ENCODE measurements at regions not wholly inside any gene's neighbourhood (a gene's known extent, or its start where the extent isn't known, plus 50 kb on each side); places are given as distances from the start of the nearest gene placed in this dataset.
"Not testable (repeated sequence)": the region's sequence is repeated elsewhere in the genome, so short reads cannot be mapped to it uniquely, and the experiment has no call there.

DNA sequence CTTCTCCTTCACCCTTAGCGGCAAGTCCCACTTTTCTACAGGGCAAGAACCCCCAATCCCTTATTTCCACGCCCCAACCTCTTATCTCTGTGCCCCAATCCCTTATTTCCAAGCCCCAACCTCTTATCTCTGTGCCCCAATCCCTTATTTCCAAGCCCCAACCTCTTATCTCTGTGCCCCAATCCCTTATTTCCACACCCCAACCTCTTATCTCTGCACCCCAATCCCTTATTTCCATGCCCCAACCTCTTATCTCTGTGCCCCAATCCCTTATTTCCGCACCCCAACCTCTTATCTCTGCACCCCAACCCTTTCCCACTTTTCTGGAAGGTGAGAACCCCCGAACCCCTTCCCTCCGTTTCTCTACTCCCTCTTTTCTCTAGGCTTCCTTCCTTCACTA lies 116.1 kb upstream of the GJE1 start:
- not testable (repeated sequence) for H3K4me3 ChIP-seq; DNase-seq (ENCODE audit: low spot score); H3K27ac ChIP-seq

DNA sequence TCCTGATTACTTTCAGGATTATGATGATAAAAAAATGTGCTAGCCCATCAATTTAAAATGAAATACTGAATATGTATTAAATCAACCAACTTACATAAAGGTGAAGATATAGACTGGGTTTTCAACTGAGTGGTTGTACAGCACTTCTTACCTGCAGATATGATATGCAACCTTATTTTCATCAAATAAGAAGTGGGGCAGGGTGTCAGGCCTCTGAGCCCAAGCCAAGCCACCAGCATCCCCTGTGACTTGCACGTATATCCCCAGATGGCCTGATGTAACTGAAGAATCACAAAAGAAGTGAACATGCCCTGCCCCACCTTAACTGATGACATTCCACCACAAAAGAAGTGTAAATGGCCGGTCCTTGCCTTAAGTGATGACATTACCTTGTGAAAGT lies 117.3 kb upstream of the GJE1 start:
- not testable (repeated sequence) for H3K27ac ChIP-seq; H3K4me3 ChIP-seq; DNase-seq (ENCODE audit: low spot score)

DNA sequence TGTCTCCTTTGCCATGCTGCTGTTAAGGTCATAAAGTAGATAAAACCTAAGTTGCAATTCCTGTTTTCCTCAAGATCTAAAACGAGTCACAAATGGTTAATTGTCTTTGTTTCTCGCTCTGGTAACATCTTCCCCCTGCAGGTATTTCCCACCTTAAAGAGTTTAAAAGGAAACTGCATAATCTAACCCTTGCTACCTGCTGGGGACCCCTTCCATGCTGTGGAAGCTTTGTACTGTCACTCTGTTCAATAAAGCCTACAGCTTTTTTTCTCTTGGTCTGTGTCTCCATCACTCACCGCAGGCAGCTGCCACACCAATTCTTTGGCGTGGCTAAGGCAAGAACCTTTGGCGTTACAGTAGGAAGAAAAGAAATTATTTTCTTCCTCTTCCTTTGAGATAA lies 117.7 kb upstream of the GJE1 start:
- H3K4me3 ChIP-seq, result no peak overlapping the region
- TF ChIP-seq CTCF (IDR thresholded peaks at IDR 0.05), result no peak
- DNase-seq (ENCODE audit: low spot score), result no peak
- no peak overlapping the region for H3K27ac ChIP-seq

- TF ChIP-seq CTCF (IDR thresholded peaks at IDR 0.05), result no peak
- H3K27ac ChIP-seq, result no peak overlapping the region
- H3K4me3 ChIP-seq, result no peak overlapping the region
- no peak for DNase-seq (ENCODE audit: low spot score)
Measured at GRCh38 chr6:142014515-142014914, 118.2 kb upstream of the GJE1 start.

GRCh38 chr6:142013875-142014495 lies 118.7 kb upstream of the GJE1 start:
- Histone ChIP-seq H3K27ac (no peak overlapping the region), H3K4me3 (no peak overlapping the region)
- no peak for TF ChIP-seq CTCF (IDR thresholded peaks at IDR 0.05)
- no peak for DNase-seq (ENCODE audit: low spot score)

- Histone ChIP-seq H3K4me3 (no peak overlapping the region), H3K27ac (no peak overlapping the region)
- no peak for TF ChIP-seq CTCF (IDR thresholded peaks at IDR 0.05)
- no peak for DNase-seq (ENCODE audit: low spot score)
Measured at GRCh38 chr6:142013287-142013686, 119.4 kb upstream of the GJE1 start.

- TF ChIP-seq CTCF (IDR thresholded peaks at IDR 0.05), result no peak
- Histone ChIP-seq H3K4me3 (no peak overlapping the region), H3K27ac (no peak overlapping the region)
- no peak for DNase-seq (ENCODE audit: low spot score)
Measured at GRCh38 chr6:142011775-142012174, 121.0 kb upstream of the GJE1 start.

- TF ChIP-seq CTCF (IDR thresholded peaks at IDR 0.05), result no peak
- H3K27ac ChIP-seq, result no peak overlapping the region
- DNase-seq (ENCODE audit: low spot score), result no peak
- H3K4me3 ChIP-seq, result no peak overlapping the region
Measured at GRCh38 chr6:142011156-142011555, 121.6 kb upstream of the GJE1 start.

Data from coronary artery (tissue), 2 donors.